Cerebellar cortex (tissue), 1 donor: ENCODE measurements at regions not wholly inside any gene's neighbourhood (a gene's known extent, or its start where the extent isn't known, plus 50 kb on each side); places are given as distances from the start of the nearest gene placed in this dataset.

ENCODE experiments used
- DNase-seq: peaks from one replicate; pipeline ENCODE4 v3.0.0-alpha.2; 2015; ENCODE audit warnings: low spot score

DNA sequence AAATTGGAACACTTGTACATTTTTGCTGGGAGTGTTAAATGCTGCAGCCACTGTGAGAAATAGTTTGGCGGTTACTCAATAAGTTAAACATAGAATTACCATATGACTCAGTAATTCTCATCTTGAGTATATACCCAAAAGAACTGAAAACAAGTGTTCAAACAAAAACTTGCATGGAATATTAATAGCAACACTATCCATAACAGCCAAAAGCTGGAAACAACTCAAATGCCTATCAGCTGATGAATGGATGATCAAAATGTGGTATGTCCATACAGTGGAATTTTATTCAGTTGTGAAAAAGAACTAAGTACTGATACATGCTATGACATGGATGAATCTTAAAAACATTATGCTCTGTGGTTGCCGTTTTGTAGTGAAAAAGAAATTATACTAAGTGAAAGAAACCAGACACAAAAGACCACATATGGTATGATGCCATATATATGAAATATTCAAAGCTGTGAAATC lies 63.0 kb upstream of the SP4 start:
- DNase-seq: no peak

DNA sequence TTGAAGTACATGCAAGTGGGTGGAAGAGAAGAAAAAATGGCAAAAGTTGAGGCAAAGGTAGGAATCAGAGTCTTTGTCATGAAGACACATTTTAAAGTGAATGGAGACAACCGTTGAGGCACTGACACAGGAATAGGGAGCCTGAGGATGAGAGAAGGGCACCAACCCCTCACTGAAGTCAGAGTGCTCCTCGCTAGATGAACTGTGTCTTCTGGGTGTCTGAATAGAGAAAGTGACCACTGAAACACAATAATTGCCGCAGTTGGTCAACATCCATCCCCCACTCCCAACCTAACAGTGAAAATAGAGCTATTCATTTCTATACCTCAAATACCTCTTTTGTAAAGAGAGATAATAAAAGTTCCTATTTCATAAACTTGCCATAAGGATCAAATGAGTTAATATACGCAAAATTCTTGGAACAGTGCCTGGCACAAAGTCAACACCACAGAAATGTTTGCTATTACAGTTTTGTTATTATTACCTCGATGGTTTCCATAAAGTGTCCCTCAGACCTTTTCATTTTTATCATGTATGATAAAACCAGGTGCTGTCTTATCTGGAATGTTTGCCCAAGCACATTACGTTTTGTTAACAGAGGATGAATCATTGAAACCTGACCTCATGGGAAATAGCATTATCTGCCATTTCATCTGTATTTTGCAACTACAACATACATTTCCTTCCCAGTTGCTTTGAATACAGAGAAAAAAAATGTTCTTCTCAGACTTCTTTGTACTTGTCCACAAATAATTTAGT lies 61.8 kb upstream of the SP4 start:
- DNase-seq: no peak

DNA sequence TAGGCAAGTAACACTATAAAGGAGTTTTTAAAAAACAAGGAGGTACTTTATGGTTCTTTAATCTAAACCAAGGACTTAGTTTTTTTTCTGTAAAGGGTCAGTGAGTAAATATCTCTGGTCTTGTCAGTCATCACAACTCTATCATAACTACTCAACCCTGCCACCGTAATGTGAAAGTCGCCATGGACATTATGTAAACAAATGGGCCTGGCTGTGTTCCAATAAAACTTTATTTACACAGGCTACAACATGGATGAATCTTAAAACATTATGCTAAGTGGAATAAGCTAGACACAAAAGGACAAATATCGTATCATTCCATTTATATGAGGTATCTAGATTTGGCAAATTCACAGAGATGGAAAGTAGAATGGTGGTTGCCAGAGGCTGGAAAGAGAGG lies 60.8 kb upstream of the SP4 start:
- DNase-seq: no peak

DNA sequence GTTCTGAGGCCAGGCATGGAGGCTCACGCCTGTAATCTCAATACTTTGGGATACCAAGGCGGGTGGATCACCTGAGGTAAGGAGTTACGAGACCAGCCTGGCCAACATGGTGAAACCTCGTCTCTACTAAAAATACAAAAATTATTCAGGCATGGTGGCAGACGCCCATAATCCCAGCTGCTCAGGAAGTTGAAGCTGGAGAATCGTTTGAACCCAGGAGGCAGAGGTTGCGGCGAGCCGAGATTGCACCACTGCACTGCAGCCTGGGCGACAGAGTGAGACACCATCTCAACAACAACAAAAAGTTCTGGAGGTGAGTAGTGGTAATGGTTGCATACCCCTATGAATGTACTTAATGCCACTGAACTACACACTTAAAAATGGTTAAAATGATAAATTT lies 60.3 kb upstream of the SP4 start:
- no peak for DNase-seq

DNA sequence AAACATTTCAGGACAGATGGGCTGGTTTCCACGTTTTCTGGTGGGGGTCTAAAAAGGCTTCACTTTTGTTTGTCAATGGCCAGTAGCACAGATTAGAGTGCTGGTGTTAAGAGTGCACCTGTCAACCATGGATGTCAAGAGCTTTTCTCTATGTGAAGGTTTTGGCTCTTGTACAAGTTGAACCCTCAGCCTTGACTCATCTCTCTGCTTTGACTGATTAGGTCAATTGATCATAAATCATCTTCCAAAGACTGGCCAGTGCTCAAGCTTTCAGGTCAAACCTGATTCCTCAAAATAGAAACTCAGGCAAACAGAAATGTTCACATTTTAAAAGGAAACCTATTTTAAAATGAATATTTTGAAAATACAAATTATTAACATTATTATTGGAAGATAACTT lies 59.6 kb upstream of the SP4 start:
- DNase-seq: no peak

DNA sequence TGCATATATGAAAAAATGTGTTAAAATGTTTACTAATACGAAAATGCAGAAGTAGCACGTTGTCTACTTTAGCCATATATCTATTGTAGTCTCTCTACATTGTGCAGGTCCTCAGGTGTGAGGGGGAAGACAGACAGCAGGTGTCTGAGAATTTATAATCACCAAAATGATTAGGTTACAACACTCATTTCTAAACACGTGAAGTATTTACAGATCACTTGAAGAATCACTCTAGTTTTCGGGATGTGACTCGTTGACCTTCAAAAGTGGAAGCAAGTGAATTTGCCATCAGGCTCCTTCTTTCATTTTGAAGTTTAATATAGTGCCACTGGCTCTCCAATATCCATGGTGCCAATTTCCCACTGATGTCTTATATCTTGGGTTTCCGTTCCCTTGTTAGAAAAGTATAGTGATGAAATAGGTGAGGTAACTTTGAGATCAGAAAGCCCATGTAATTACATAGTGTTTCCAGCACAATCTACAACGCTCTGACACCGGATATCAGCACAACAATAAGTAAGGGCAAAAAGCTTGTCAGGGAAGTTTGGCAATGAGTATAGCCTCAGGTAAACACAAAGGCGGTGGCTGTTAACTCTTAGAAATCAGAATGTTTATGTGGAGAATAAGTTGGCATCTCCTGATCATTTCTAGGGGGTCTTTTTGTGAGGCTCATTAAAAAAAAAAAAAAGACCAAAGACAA lies 57.5 kb upstream of the SP4 start:
- DNase-seq: no peak

DNA sequence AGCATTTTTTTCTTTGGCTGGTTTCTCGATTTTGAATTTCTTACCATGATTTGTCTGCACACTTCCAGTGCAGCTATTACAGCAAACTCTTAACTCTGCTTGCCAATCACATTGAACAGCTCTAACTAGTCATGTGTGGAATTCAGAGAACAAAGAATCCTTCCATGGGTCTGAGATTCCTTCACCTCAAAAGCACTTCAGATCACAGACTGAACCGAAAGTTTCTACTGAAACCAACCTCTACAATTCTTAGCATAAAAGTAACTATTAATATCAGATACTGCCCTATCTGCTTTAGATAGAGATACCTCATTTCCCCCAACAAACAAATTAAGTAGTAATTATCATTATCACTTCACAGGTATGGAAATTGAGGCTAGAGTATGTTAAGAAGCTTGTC lies 56.5 kb upstream of the SP4 start:
- no peak for DNase-seq

DNA sequence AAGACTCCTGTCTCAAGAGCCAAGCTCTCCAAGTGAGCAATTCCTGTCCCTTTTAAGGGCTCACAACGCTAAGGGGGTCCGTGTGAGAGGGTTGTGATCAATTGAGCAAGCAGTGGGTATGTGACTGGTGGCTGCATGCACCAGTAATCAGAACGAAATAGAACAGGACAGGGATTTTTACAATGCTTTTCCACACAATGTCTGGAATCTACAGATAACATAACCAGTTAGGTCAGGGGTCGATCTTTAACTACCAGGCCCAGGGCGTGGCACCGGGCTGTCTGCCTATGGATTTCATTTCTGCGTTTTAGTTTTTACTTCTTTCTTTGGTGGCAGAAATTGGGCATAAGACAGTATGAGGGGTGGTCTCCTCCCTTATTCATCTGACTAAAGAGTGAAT lies 54.9 kb upstream of the SP4 start:
- DNase-seq: no peak

DNA sequence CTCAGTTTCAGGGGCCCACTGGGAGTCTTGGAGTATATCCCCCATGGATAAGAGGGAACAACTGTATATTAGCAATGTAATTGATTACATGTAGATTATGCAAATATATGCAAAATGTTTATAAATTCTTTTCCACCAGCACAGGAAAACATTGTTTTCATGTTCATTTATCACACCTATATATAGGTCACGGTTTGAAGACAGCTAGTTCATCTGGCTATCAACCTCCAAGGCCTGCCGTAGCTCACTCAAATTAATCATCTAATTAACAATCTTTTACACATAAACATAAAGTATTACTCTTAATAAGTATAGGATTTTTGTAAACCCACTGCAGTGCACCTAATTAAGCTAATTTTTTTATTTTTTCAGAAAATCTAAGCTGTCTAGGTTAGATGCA lies 53.7 kb upstream of the SP4 start:
- no peak for DNase-seq

DNA sequence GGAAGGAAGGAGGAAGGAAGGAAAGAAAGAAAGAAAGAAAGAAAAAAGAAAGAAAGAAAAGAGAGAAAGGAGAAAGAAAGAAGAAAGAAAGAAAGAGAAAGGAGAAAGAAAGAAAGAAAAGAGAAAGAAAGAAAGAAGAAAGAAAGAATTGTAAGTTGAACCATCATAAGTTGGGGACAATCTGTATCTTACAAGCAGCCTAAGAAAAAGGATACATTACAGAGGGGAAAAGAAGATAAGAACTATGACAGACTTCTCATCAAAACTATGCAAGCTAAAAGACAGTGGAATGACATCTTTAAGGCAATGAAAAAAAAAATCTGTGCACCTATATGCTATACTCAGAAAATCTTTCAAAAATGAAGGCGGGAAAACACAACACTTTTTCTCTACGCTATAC lies 50.3 kb upstream of the SP4 start:
- no peak for DNase-seq
